Ovary (tissue), 3 donors: ENCODE measurements at regions not wholly inside any gene's neighbourhood (a gene's known extent, or its start where the extent isn't known, plus 50 kb on each side); places are given as distances from the start of the nearest gene placed in this dataset.

Experiments
- EP300 ChIP-seq: sonication (generic); formaldehyde crosslinking; IDR thresholded peaks from one replicate; pipeline ENCODE4 v1.6.1; 2017; ENCODE audit warnings: antibody characterized with exemption
- POLR2A ChIP-seq: fragments of 450-650 bp; IDR thresholded peaks from one replicate; pipeline ENCODE4 v1.6.1; 2017; ENCODE audit warnings: antibody characterized with exemption, mild to moderate bottlenecking, moderate library complexity
- TF ChIP-seq, protein P1 (sequence below), 3 donors: fragments of 450-650 bp in 2 of 3; fragments of 200-600 bp in 1 of 3; IDR thresholded peaks; one replicate each; pipeline versions ENCODE4 v1.5.1 to v1.8.0; 2016 to 2022; ENCODE audit warnings: antibody characterized with exemption in 3 of 3, mild to moderate bottlenecking in 1 of 3
- donor health status: DM: no; HTN: no; CAD: no.

- TF ChIP-seq, protein P1, sequence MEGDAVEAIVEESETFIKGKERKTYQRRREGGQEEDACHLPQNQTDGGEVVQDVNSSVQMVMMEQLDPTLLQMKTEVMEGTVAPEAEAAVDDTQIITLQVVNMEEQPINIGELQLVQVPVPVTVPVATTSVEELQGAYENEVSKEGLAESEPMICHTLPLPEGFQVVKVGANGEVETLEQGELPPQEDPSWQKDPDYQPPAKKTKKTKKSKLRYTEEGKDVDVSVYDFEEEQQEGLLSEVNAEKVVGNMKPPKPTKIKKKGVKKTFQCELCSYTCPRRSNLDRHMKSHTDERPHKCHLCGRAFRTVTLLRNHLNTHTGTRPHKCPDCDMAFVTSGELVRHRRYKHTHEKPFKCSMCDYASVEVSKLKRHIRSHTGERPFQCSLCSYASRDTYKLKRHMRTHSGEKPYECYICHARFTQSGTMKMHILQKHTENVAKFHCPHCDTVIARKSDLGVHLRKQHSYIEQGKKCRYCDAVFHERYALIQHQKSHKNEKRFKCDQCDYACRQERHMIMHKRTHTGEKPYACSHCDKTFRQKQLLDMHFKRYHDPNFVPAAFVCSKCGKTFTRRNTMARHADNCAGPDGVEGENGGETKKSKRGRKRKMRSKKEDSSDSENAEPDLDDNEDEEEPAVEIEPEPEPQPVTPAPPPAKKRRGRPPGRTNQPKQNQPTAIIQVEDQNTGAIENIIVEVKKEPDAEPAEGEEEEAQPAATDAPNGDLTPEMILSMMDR (IDR thresholded peaks at IDR 0.05): no peak
- TF ChIP-seq EP300: no peak
- TF ChIP-seq POLR2A: no peak
Observed at GRCh38 chr16:26830428-26831127, 236.1 kb upstream of the C16orf82 start.
